GM12892 (cell line): ENCODE measurements at regions not wholly inside any gene's neighbourhood (a gene's known extent, or its start where the extent isn't known, plus 50 kb on each side); places are given as distances from the start of the nearest gene placed in this dataset.
"Not testable (repeated sequence)": the region's sequence is repeated elsewhere in the genome, so short reads cannot be mapped to it uniquely, and the experiment has no call there.

Experiments
- POLR2A ChIP-seq: IDR thresholded peaks from 2 replicates; pipeline ENCODE4 v1.6.1; 2011; ENCODE audit warnings: low read depth, low read length, control low read depth
- POLR2AphosphoS5 ChIP-seq: IDR thresholded peaks from 2 replicates; pipeline ENCODE4 v1.6.1; 2011; ENCODE audit warnings: low read depth, low read length, control low read depth

DNA sequence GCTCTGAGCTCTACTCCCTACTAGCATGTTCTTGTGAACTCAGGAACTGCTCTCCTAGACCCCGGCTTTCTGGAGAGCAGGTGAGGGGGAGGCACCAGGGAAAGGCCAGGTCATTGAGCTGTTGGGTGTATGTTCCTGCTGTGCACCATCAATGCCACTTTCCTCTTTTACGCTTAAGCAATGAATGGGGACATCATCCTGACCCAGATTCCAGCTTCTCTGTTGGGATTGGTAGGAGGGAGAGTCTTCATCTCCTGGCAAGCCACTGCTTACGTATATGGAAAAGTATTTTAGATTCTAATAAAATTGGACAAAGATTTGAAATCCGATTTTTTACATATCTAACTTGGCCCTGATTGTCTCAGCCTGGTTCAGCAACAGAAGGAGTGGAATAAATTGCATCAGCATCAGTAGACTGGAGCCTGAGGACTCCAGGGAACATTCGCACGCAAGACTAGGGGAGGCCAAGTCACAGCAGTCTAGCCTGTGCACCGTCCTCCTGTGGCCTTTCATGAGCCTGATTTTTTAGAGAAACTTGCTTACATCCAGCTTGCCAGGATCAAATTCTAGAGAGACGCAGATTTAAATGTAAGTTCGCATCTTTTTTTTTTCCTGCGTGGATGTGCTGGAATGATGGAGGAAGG is 439.3 kb downstream of the RPIA start:
- not testable (repeated sequence) for TF ChIP-seq POLR2A, POLR2AphosphoS5
